ENCODE measurements at regions not wholly inside any gene's neighbourhood (a gene's known extent, or its start where the extent isn't known, plus 50 kb on each side); places are given as distances from the start of the nearest gene placed in this dataset.

DNA sequence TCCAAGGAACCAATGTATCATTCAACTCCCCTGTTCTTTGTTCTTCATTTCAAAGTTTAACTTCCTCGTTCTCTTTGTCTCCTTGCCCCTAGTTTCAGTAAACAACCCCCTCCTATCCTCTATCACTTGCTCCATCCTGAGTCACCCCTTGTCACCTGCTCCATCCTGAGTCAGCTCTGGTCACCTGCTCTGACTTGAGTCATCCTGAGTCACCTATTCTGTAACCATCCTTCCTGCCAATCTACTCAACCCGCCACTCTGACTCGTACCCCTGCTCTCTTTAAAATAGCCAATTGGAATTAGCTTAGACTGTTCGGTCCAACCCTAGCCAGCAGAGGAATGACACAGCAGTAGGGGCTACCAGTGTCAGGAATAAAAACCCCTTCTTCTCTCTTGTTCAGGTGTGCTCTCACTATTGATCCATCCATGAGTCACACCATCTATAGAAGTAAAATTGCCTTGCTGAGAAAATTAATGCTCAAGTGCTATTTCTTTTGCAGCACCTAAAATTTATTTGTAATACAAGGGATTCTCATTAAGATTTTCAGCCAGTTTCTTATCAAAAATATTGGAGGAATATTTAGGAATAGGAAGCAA lies 326.8 kb downstream of the AKAIN1 start:
- Histone ChIP-seq H3K36me3 (ENCODE audit: insufficient read depth, low read length) (no peaks in the 10 kb centered on the region), H3F3A (ENCODE audit: insufficient read depth, low read length) (no peaks in the 10 kb centered on the region), H4K20me1 (ENCODE audit: insufficient read depth, low read length) (no peaks in the 10 kb centered on the region), H3K4me3 (ENCODE audit: low read depth, low read length, poor library complexity, severe bottlenecking) (no peak overlapping the region), H3K27me3 (ENCODE audit: insufficient read depth, low read length) (no peaks in the 10 kb centered on the region), H3K27ac (ENCODE audit: low read depth, low read length, poor library complexity, severe bottlenecking) (no peak overlapping the region), H3K4me1 (ENCODE audit: insufficient read depth, low read length, severe bottlenecking) (no peaks in the 10 kb centered on the region), H3K79me2 (ENCODE audit: insufficient read depth, low read length) (no peaks in the 10 kb centered on the region), H3K9ac (ENCODE audit: low read length) (no peak overlapping the region), H3K9me2 (ENCODE audit: low read depth, low read length) (0 out of 2 replicates have a peak, but pooled peaks cover 3% of the 10 kb centered on the region), H3K4me2 (ENCODE audit: low read length) (no peak overlapping the region), H3K9me3 (ENCODE audit: low read length) (no peaks in the 10 kb centered on the region), H2AFZ (ENCODE audit: low read length) (no peak overlapping the region)
- TF ChIP-seq EZH2 (IDR thresholded peaks at IDR 0.05; ENCODE audit: borderline replicate concordance, low read length) = no peak
- TF ChIP-seq, protein P1, sequence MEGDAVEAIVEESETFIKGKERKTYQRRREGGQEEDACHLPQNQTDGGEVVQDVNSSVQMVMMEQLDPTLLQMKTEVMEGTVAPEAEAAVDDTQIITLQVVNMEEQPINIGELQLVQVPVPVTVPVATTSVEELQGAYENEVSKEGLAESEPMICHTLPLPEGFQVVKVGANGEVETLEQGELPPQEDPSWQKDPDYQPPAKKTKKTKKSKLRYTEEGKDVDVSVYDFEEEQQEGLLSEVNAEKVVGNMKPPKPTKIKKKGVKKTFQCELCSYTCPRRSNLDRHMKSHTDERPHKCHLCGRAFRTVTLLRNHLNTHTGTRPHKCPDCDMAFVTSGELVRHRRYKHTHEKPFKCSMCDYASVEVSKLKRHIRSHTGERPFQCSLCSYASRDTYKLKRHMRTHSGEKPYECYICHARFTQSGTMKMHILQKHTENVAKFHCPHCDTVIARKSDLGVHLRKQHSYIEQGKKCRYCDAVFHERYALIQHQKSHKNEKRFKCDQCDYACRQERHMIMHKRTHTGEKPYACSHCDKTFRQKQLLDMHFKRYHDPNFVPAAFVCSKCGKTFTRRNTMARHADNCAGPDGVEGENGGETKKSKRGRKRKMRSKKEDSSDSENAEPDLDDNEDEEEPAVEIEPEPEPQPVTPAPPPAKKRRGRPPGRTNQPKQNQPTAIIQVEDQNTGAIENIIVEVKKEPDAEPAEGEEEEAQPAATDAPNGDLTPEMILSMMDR (IDR thresholded peaks at IDR 0.05; ENCODE audit: low read length) = no peak

DNA sequence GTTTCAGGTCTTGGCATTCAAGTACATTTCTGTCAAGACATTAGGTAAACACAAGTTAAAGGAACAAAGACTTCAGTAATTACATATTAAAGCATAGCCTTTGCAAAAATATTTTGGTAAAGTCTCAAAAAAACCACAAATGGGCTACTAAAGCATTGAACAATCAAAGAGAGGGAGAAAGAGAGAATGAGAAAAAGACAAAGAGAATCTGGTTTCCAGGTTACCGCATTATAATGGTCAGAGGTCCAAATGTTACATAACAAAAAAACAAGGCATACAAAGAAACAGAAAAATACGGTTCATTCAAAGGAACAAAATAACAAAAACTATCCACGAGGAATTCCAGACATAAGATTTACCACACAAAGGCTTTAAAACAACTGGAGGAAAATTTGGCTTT lies 327.9 kb downstream of the AKAIN1 start:
- Histone ChIP-seq H3F3A (ENCODE audit: insufficient read depth, low read length) (no peaks in the 10 kb centered on the region), H3K9me2 (ENCODE audit: low read depth, low read length) (0 out of 2 replicates have a peak, but pooled peaks cover 3% of the 10 kb centered on the region), H3K79me2 (ENCODE audit: insufficient read depth, low read length) (no peaks in the 10 kb centered on the region), H4K20me1 (ENCODE audit: insufficient read depth, low read length) (no peaks in the 10 kb centered on the region), H2AFZ (ENCODE audit: low read length) (no peak overlapping the region), H3K4me2 (ENCODE audit: low read length) (no peak overlapping the region), H3K36me3 (ENCODE audit: insufficient read depth, low read length) (no peaks in the 10 kb centered on the region), H3K27me3 (ENCODE audit: insufficient read depth, low read length) (no peaks in the 10 kb centered on the region), H3K27ac (ENCODE audit: low read depth, low read length, poor library complexity, severe bottlenecking) (no peak overlapping the region), H3K9ac (ENCODE audit: low read length) (no peak overlapping the region), H3K4me1 (ENCODE audit: insufficient read depth, low read length, severe bottlenecking) (no peaks in the 10 kb centered on the region), H3K9me3 (ENCODE audit: low read length) (no peaks in the 10 kb centered on the region), H3K4me3 (ENCODE audit: low read depth, low read length, poor library complexity, severe bottlenecking) (no peak overlapping the region)
- no peak for TF ChIP-seq EZH2 (IDR thresholded peaks at IDR 0.05; ENCODE audit: borderline replicate concordance, low read length)
- TF ChIP-seq, protein P1 (IDR thresholded peaks at IDR 0.05; ENCODE audit: low read length) = no peak

DNA sequence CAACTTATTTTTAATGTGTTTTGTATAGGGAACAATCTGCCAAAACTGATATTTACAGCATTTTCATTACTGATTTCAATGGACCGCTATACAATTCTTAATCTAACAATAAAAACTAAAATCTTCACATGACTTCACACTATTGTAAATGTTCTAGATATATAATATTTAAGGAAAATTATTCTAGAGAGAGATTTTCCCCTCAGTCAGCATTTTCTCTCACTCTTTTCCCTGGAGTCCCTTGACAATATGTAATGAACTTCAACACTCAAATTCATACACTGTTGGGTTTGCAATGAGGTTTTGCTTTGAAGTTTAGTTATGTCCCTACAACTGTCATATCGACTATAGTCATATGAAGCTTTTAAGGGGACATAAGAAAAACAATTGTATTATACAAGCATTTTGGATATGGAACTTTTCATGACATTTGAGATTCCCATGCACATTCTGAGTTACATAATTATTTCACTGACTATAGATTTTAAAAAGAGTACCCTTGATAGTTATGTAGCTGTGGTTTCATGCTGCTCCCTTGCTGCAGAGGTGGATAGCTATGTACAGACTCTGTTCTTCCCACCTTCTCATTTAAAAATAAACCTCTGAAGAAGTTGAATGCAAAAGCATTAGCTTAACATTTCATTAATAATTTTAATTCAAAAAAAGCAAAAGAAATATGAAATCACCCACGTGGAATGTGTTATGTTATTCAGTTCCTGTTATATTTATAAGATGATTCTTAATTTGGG lies 338.5 kb downstream of the AKAIN1 start:
- Histone ChIP-seq H3K9me2 (ENCODE audit: low read depth, low read length) (no peaks in the 10 kb centered on the region; the same call in 1 of the 2 replicates), H3K27ac (ENCODE audit: low read depth, low read length, poor library complexity, severe bottlenecking) (no peak overlapping the region), H3K79me2 (ENCODE audit: insufficient read depth, low read length) (no peaks in the 10 kb centered on the region), H3K4me2 (ENCODE audit: low read length) (no peak overlapping the region), H3K9ac (ENCODE audit: low read length) (no peak overlapping the region), H3K4me3 (ENCODE audit: low read depth, low read length, poor library complexity, severe bottlenecking) (no peak overlapping the region), H4K20me1 (ENCODE audit: insufficient read depth, low read length) (no peaks in the 10 kb centered on the region), H2AFZ (ENCODE audit: low read length) (no peak overlapping the region), H3K27me3 (ENCODE audit: insufficient read depth, low read length) (no peaks in the 10 kb centered on the region), H3F3A (ENCODE audit: insufficient read depth, low read length) (no peaks in the 10 kb centered on the region), H3K36me3 (ENCODE audit: insufficient read depth, low read length) (no peaks in the 10 kb centered on the region), H3K4me1 (ENCODE audit: insufficient read depth, low read length, severe bottlenecking) (no peaks in the 10 kb centered on the region), H3K9me3 (ENCODE audit: low read length) (no peaks in the 10 kb centered on the region)
- no peak for TF ChIP-seq EZH2 (IDR thresholded peaks at IDR 0.05; ENCODE audit: borderline replicate concordance, low read length)
- TF ChIP-seq, protein P1 (IDR thresholded peaks at IDR 0.05; ENCODE audit: low read length) = no peak
